GM10266 (cell line): ENCODE measurements at regions not wholly inside any gene's neighbourhood (a gene's known extent, or its start where the extent isn't known, plus 50 kb on each side); places are given as distances from the start of the nearest gene placed in this dataset.

Experiments used
- DNase-seq: peaks from one replicate; pipeline ENCODE4 v3.0.0; 2012; ENCODE audit errors: extremely low spot score
- CTCF ChIP-seq: IDR thresholded peaks from 2 replicates; pipeline ENCODE4 v1.5.1; 2012; ENCODE audit warnings: mild to moderate bottlenecking, low read depth; ENCODE audit not compliant: control insufficient read depth, insufficient read depth; ENCODE audit errors: missing control alignments

GRCh38 chr13:50444726-50445125 is 398.8 kb downstream of the DLEU7 start:
- TF ChIP-seq CTCF, result no peak
- no peak for DNase-seq

- no peak for TF ChIP-seq CTCF
- no peak for DNase-seq
Observed at GRCh38 chr13:50446611-50447010, 396.9 kb downstream of the DLEU7 start.

GRCh38 chr13:50448535-50448998 is 394.9 kb downstream of the DLEU7 start:
- no peak for TF ChIP-seq CTCF
- DNase-seq, result no peak

GRCh38 chr13:50449465-50449864 is 394.0 kb downstream of the DLEU7 start:
- no peak for TF ChIP-seq CTCF
- DNase-seq, result no peak

GRCh38 chr13:50450279-50450678 is 393.2 kb downstream of the DLEU7 start:
- no peak for DNase-seq
- no peak for TF ChIP-seq CTCF

- TF ChIP-seq CTCF, result no peak
- no peak for DNase-seq
Observed at GRCh38 chr13:50451609-50452008, 391.9 kb downstream of the DLEU7 start.

GRCh38 chr13:50452028-50452427 is 391.5 kb downstream of the DLEU7 start:
- no peak for TF ChIP-seq CTCF
- DNase-seq, result no peak
